ENCODE measurements at regions not wholly inside any gene's neighbourhood (a gene's known extent, or its start where the extent isn't known, plus 50 kb on each side); places are given as distances from the start of the nearest gene placed in this dataset.

DNA sequence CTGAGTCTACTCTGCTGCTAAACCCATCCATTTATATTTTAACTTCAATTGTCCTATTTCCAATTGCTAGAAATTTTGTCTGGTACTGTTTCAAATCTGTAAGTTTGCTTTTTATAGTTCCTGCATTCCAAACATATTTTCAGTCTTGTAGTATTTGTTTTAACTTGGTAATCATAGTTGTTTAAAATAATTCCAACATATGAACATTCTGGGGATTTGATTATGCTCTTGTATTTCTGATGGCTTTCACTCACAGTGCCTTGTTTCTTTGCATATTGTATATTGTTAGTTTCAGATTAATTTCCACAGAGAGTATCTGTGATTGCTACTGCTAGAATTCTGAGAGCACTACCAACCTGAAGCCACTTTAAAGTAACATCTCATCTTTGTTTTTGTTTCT, 202.4 kb downstream of the ETAA1 start:
- H3K27ac ChIP-seq (ENCODE audit: low read depth, low read length, poor library complexity, severe bottlenecking), result no peak overlapping the region
- no peak overlapping the region for H3K4me2 ChIP-seq (ENCODE audit: low read length)
- H3K79me2 ChIP-seq (ENCODE audit: insufficient read depth, low read length), result no peaks in the 10 kb centered on the region
- TF ChIP-seq CTCF (IDR thresholded peaks at IDR 0.05; ENCODE audit: low read length) (no peak), EZH2 (IDR thresholded peaks at IDR 0.05; ENCODE audit: borderline replicate concordance, low read length) (no peak)
- no peaks in the 10 kb centered on the region for H3K4me1 ChIP-seq (ENCODE audit: insufficient read depth, low read length, severe bottlenecking)
- no peak overlapping the region for H3K4me3 ChIP-seq (ENCODE audit: low read depth, low read length, poor library complexity, severe bottlenecking)
- no peak overlapping the region for H3K9ac ChIP-seq (ENCODE audit: low read length)
- no peak overlapping the region for H2AFZ ChIP-seq (ENCODE audit: low read length)
- H3K9me2 ChIP-seq (ENCODE audit: low read depth, low read length), result no peaks in the 10 kb centered on the region
- H3K27me3 ChIP-seq (ENCODE audit: insufficient read depth, low read length), result no peaks in the 10 kb centered on the region
- no peaks in the 10 kb centered on the region for H4K20me1 ChIP-seq (ENCODE audit: insufficient read depth, low read length)
- no peaks in the 10 kb centered on the region for H3F3A ChIP-seq (ENCODE audit: insufficient read depth, low read length)
- H3K36me3 ChIP-seq (ENCODE audit: insufficient read depth, low read length), result no peaks in the 10 kb centered on the region
- H3K9me3 ChIP-seq (ENCODE audit: low read length), result no peaks in the 10 kb centered on the region

DNA sequence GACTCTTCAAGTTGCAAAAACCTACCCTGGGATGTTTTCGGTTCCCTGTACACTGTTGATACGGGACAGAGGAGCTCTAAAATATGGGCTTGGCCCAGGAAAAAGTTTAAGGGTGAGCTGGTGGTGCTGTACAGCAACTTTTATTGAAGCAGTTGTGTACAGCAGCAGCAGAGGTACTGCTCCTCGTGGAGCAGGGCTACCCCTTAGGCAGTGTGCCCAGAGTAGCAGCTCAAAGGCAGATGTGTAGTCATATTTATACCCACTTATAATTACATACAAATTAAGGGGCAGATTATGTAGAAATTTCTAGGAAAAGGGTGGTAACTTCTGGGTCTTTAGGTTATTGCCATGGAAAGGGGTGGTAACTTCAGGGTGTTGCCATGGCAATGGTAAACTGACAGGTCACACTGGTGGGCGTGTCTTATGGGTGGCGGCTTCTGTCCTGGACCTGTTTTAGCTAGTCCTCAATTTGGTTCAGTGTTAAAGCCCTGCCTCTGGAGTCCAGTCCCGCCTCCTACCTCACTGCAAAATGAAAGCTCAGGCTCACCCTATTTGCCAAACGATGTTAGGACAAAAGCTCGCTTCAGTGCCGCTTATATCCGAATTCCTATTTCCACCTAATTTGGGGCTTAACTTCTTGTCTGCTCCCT, 203.2 kb downstream of the ETAA1 start:
- Histone ChIP-seq H2AFZ (ENCODE audit: low read length) (no peak overlapping the region), H3K27me3 (ENCODE audit: insufficient read depth, low read length) (no peaks in the 10 kb centered on the region), H3K4me2 (ENCODE audit: low read length) (no peak overlapping the region), H4K20me1 (ENCODE audit: insufficient read depth, low read length) (no peaks in the 10 kb centered on the region), H3K4me1 (ENCODE audit: insufficient read depth, low read length, severe bottlenecking) (no peaks in the 10 kb centered on the region), H3K4me3 (ENCODE audit: low read depth, low read length, poor library complexity, severe bottlenecking) (no peak overlapping the region), H3F3A (ENCODE audit: insufficient read depth, low read length) (no peaks in the 10 kb centered on the region), H3K9me3 (ENCODE audit: low read length) (no peaks in the 10 kb centered on the region), H3K79me2 (ENCODE audit: insufficient read depth, low read length) (no peaks in the 10 kb centered on the region), H3K9me2 (ENCODE audit: low read depth, low read length) (no peaks in the 10 kb centered on the region), H3K36me3 (ENCODE audit: insufficient read depth, low read length) (no peaks in the 10 kb centered on the region), H3K9ac (ENCODE audit: low read length) (no peak overlapping the region), H3K27ac (ENCODE audit: low read depth, low read length, poor library complexity, severe bottlenecking) (no peak overlapping the region)
- no peak for TF ChIP-seq CTCF (IDR thresholded peaks at IDR 0.05; ENCODE audit: low read length)

- Histone ChIP-seq H3K36me3 (ENCODE audit: insufficient read depth, low read length) (no peaks in the 10 kb centered on the region), H3K4me2 (ENCODE audit: low read length) (no peak overlapping the region), H3K27me3 (ENCODE audit: insufficient read depth, low read length) (no peaks in the 10 kb centered on the region), H3K4me3 (ENCODE audit: low read depth, low read length, poor library complexity, severe bottlenecking) (no peak overlapping the region), H3K9me3 (ENCODE audit: low read length) (no peaks in the 10 kb centered on the region), H3K79me2 (ENCODE audit: insufficient read depth, low read length) (no peaks in the 10 kb centered on the region), H2AFZ (ENCODE audit: low read length) (no peak overlapping the region), H3F3A (ENCODE audit: insufficient read depth, low read length) (no peaks in the 10 kb centered on the region), H3K9ac (ENCODE audit: low read length) (no peak overlapping the region), H3K4me1 (ENCODE audit: insufficient read depth, low read length, severe bottlenecking) (no peaks in the 10 kb centered on the region), H4K20me1 (ENCODE audit: insufficient read depth, low read length) (no peaks in the 10 kb centered on the region), H3K27ac (ENCODE audit: low read depth, low read length, poor library complexity, severe bottlenecking) (no peak overlapping the region), H3K9me2 (ENCODE audit: low read depth, low read length) (no peaks in the 10 kb centered on the region)
- TF ChIP-seq EZH2 (IDR thresholded peaks at IDR 0.05; ENCODE audit: borderline replicate concordance, low read length), result no peak
- TF ChIP-seq CTCF (IDR thresholded peaks at IDR 0.05; ENCODE audit: low read length), result no peak
Measured at GRCh38 chr2:67600946-67601345, 203.8 kb downstream of the ETAA1 start.

Measured in OCI-LY1 (cell line).